GM12892 (cell line): ENCODE measurements at regions not wholly inside any gene's neighbourhood (a gene's known extent, or its start where the extent isn't known, plus 50 kb on each side); places are given as distances from the start of the nearest gene placed in this dataset.

Experiments used
- POLR2A ChIP-seq: IDR thresholded peaks from 2 replicates; pipeline ENCODE4 v1.6.1; 2011; ENCODE audit warnings: low read depth, low read length, control low read depth
- POLR2AphosphoS5 ChIP-seq: IDR thresholded peaks from 2 replicates; pipeline ENCODE4 v1.6.1; 2011; ENCODE audit warnings: low read depth, low read length, control low read depth
- TAF1 ChIP-seq: IDR thresholded peaks from 2 replicates; pipeline ENCODE4 v1.6.1; 2011; ENCODE audit warnings: low read depth, mild to moderate bottlenecking, control low read depth, low read length, borderline replicate concordance

DNA sequence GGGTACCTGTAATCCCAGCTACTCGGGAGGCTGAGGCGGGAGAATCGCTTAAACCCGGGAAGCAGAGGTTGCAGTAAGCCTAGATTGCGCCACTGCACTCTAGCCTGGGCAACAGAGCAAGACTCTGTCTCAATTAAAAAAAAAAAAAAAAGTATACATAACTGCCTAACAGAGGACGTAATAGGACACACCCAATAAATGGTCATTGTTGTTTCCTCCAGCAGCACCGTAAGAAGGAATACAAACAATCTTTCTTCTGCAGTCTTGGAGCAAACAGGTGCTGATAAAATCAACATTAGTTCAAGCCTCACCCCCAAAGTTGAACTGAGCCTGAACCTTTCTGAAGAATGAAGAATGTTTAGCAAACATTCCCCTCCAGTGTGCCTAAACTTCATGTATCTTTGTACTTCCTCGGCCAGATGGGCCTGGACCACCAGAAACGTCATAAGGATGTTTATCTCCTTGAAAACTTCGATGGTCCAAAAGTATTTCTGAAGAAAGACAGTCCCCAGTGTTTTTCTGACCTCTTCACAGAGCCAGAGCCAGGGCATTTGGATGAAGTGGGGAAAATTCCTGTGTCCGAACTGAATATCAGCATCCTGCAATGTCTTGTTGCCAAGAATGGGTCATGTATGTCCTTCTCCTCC lies 136.8 kb upstream of the F3 start:
- no peak for TF ChIP-seq POLR2AphosphoS5
- no peak for TF ChIP-seq POLR2A
- TF ChIP-seq TAF1: no peak
